ENCODE measurements at regions not wholly inside any gene's neighbourhood (a gene's known extent, or its start where the extent isn't known, plus 50 kb on each side); places are given as distances from the start of the nearest gene placed in this dataset.

DNA sequence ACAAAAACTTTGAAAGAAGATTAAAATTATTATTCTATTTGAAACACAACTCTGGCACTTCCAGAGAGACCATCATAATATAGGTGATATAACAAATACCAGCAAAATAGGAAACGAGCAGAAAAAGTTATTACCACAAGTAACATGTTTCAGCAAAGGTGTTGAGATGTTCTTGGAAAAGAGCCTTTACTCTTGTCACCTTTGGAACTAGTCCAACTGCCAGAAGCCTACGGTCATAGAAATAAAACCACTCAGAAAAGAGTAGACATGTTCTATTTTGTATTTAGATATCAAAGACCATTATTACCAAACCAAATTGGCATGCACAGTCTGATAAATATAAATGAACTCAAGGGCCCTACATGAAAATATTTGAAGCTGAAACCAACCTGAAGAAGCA is 145.0 kb upstream of the DMAC1 start:
- DNase-seq: no peak

DNA sequence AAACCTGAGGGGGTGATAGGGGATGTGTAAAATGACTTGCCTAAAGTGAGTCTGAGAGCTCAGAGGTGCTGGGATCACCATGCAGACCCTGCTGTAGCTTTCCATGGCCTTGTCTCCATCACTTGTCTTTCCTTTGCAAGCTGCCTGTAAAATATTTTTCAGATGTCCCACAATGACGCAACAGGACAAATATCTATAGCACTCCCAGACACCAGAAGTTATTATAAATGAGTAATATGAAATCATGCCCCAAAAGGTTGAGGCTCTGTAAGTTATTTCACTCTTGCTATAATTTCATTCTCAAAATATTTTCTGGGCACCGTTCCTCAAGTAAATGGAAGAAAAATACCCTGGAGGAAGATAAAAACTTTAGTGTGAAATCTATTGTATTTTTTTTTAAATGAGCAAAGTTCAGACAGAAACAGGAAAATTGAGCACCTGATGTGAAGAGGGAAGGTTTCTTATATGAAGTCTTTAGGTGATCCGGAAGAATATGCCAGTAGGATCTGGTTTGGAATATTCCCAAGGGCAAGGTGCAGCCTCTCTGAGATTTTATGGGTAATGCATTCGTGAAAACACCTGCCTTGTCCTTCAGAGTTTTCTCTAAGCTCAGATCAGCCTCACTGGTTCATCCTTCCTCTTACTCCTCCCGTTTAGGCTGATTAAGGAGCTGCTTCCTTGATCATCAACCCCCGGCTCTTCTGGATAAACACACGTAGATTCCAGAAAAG is 138.3 kb upstream of the DMAC1 start:
- DNase-seq: peak; percentile 44

GRCh38 chr9:7936996-7937395 is 137.4 kb upstream of the DMAC1 start:
- no peak for DNase-seq

DNA sequence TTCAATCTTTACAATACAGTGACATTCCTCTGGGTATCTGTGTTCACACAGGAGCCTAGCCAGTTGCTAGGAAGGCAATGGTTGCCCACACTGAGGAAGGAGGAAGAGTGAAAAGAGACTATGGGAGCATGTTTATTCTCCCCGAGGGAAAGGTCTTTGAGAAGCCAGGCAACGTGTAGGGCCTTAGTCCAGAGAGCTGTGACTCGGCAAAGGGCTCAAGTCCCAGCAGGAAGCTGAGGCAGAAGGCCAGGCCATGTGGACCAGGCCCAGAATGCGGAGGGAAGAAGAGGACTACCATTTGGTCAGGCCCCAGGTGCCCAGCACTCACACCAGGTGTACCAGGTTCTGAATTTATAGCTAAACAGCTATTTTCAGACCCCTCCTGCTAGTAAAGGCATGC is 136.6 kb upstream of the DMAC1 start:
- DNase-seq: no peak

DNA sequence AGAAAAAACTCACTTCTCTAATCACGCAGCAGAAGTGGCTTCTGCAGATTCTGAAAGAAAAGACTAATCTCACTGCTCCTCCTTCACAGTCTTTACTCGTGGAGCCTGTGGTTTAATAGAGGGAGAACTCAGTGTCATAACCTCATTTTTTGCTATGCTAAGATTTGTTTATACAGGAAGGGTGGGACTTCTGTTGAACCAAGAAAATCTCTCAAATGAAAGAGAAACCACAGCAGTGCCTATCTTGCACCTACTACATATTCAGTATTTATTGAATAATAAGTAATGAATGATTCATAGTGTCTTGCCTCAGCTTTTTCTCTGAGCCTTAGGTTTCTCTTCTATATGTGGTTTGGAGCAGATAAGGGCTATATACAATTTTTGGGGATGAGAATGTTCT is 136.1 kb upstream of the DMAC1 start:
- DNase-seq: no peak

DNA sequence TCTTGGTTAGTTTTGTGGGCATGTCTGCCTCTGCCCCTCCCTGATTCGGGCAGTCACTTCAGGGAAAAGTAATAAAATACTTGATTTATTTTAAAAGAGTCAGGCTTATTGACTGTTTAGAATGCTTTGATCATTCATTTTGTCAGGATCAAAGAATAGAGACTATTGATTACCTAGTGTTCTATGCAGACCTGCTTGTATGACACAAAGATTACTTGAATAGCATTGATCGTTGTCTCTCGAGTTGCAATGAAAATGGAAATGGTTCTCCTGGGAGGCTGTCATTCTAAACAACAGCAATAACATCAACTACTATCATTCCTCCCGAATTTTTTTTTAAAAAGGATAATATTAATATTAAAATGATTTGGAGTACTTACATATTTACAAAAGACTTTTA is 133.2 kb upstream of the DMAC1 start:
- no peak for DNase-seq

DNA sequence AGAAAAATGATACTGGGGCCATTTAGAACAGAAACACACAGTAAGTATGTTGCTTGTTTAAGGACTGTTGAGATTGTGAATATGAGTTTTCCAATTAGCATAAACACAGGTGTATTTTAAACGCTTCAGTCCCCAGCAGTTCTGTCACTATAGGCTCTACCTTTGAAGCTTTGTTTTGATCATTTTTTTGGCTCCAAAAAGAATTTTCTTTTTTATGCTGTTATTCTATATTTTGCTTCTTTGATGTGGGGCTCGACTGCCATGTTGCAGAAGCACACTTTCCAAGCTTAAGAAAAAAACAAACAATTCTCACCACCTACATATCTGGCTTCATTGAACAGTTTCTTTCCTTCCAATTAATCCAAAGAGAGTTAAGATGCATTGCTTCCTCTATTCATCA is 131.0 kb upstream of the DMAC1 start:
- DNase-seq: no peak

DNA sequence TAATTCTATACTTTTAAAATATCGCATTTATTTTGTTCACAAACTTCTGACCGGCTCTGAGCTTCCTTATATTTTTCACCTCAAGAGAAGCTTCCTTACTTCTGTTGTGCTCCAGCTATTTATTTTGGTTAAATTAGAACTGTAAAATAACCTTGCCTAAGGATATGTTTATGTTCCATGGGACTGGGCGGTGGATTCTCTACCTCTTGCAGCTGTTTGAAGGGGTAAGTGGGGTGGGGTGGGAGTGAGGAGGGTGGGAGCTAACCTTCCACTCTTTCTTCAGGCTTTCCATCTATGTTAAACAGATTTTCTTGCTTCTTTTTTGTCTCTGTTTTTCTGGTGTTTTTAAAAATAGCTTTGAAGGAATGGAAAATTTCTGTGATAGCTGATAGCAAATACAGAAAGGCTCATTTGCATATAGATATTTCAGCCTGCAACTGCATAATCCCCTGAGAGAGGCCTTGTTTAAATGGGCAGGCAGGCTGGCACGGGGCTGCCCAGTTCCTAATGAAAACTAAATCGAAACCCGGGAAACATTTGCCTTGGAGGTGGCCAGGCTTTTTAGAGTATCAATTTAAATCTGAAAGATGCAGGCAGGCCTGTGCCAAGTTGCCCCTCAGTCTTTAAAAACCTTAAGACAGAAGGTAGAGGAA is 122.1 kb upstream of the DMAC1 start:
- DNase-seq: no peak

GRCh38 chr9:7912037-7912535 is 112.5 kb upstream of the DMAC1 start:
- DNase-seq: no peak

- peak; percentile 43 for DNase-seq
Measured at GRCh38 chr9:7910426-7911020, 110.9 kb upstream of the DMAC1 start.

GRCh38 chr9:7909537-7909936 is 110.0 kb upstream of the DMAC1 start:
- peak; percentile 65 for DNase-seq

DNA sequence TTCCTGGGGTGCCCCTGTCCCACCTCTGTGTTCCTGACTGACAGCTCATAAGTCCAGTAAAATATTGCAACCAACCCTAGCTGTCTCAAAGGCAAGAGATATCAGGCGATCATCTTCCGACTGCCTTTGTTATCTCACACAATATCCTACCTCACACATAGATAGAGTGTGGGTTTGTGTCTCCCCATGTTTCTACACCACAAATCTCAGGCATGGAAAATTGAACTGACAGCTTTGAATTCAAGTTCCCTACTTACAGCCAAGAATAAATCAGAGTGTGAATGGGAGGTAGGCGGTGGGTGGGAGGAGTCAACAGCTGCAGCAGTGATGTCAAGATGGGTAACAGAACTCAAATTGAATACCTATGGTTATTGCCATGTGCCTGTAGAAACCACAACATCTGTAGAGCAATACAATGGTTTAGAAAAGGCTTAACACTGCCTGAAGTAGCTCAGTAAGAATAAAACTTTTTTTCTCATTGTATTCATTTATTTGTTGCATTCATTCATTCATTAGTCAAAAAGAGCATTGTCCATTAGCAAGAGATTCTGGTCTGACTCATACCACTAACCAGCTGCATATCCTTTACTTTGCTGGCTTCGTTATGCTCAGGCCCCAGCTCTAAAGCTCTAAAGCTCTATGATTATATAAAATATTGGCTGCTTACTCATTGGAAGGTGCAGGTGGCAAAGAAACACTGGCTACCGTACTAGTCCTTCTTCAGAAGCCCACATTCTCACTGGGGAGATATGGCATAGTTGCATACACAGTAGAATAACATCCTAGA is 108.2 kb upstream of the DMAC1 start:
- peak; percentile 27 for DNase-seq

- peak; percentile 27 for DNase-seq
Measured at GRCh38 chr9:7906783-7907550, 107.4 kb upstream of the DMAC1 start.

- DNase-seq: no peak
Measured at GRCh38 chr9:7901621-7902020, 102.0 kb upstream of the DMAC1 start.

DNA sequence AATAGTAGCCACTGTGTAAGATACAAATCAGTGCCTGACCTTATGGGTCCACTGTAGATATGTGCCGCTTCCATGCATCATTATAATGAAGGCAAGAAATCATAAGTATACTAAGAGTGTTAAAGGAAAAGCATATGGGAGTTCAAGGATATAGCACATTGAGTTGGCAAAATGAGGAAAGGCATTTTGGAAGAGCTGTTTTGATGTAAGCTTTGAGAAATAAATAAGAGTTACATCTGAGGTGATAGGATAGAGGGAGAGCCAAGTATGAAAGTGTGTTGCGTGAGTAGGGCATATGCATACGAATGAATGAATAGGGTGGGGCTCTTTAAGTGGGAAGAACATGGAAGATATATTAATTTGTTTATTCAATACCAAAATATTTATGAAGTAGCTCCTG is 101.0 kb upstream of the DMAC1 start:
- DNase-seq: no peak

GRCh38 chr9:7899753-7900152 is 100.2 kb upstream of the DMAC1 start:
- no peak for DNase-seq

DNA sequence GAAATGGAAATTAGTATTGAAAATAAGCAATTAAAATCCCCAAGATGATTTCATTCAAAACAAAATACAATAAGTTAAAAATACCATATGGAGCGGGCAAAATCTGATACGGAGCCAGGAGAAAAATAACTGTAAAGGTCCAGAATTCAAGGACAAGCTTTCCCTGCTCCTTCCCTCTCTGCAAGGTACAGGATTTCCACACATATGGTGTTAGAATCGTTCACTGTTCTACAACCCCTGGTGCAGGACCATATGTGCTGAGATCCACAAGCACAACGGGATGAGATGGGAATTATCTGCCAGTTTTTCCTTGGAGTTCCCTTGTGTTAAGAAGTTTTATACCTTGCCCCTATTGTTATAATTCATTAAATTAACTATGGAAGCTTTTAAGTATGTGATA is 94.7 kb upstream of the DMAC1 start:
- no peak for DNase-seq

DNA sequence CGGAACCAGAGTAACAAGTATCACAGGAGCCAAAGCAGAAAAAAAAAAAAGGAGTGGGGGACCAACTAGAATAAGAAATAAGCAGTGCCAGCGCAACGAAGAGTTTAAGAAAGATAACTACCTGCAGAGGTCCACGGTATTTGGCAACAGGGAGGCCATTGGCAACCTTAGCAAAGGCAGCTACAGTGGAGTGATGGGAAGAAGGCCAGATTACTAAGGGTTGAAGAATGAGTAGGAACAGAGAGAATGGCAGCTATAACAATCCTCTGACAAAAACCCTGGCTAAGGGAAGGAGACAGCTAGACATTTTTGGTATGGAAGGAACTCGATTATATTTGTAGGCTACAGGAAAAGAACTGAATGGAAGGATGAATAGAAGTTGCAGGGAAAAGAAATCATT is 93.4 kb upstream of the DMAC1 start:
- DNase-seq: no peak

DNA sequence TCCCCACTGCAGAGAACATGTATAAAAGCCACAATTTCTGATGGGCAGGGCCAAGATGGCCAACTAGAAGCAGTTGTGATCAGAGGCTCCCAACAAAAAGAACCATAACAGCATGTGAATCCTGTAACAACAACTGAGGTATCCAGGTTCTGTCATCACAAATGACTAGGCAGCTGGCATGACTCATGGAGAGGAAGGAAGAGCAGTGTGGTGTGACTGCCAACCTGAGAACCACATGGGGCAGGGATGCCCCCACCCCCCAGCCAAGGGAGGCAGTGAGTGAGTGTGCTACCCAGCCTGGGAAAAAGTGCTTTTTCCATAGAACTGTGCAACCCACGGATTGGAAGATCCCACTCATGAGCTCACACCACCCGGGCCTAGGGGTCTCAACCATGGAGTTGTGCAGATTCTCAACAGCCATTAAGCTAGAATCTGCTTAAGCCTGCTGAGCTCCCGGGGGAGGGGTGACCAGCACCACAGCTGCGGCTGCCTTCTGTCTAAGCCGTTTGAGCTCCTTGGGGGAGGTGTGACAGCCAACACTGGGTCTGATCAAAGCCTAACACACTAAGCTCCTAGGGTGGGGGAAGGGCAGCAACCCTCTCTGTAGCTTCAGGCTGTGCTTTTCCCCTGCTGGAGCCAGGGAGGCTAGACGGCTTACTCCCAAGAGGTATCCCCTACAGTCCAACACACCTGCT is 80.1 kb upstream of the DMAC1 start:
- DNase-seq: no peak

DNA sequence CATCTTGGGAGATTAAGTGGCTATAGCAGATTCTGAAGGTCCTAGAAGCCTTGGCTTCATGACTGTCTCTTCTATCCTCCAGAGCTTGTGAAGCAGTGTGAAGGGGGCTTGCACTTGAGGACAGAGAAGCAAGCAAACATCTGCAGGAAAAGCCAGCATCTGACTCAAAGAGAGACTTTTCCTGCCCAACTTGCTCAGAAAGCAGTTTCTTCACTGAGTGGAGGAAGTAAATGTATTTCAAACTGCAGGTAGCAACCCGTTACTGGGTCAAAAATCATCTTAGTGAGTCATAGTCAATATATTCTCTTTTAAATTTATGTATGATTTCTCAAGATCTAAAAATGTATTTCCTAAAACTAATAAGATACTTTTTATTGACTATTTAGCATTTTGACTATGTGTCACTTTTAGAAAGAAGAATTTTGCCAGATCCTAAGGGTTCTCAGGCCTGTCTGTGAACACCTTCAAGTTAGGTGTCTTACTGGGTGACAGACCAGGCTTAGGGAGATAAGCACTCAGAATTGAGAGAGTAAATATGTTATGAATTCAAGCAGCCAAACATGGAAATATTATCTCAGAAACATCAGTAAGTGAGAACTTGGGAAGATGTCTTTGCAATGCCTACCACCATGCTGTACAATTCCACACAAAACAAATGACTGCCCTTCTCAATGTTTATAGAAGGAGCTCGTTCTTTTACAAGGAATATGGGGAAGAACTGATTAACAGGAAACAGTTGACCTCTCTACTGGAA is 72.6 kb upstream of the DMAC1 start:
- DNase-seq: no peak

DNA sequence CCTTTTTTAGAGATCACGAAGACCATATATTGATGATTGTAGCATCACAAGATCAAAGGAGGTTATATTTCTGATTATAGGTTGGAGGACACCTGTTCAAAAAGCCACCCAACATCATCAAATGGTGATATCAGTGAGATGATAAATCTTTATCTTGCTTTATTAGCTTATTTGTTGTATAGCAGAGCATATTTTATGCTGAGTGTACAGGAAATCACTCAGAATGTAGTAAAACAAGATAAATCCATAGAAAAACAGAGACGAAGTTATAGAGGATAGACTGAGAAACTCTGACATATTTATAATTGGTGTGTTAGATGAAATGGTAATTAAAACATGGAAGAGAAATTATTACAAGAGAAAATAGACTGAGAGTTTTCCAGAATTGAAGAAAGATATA is 69.8 kb upstream of the DMAC1 start:
- no peak for DNase-seq
